Spleen (tissue), 7 donors: ENCODE measurements at regions not wholly inside any gene's neighbourhood (a gene's known extent, or its start where the extent isn't known, plus 50 kb on each side); places are given as distances from the start of the nearest gene placed in this dataset.

Experiments used
- POLR2A ChIP-seq, 3 donors: fragments of 450-650 bp; IDR thresholded peaks; one replicate each; pipeline ENCODE4 v1.5.1; 2017; ENCODE audit warnings: antibody characterized with exemption in 3 of 3, mild to moderate bottlenecking in 1 of 3
- POLR2AphosphoS5 ChIP-seq, 3 donors: sonication (generic); formaldehyde crosslinking; IDR thresholded peaks; one replicate each; pipeline ENCODE4 v1.5.1; 2017; ENCODE audit warnings: antibody characterized with exemption in 3 of 3
- TF ChIP-seq, protein P1 (sequence below), 11 experiments: fragments of 200-600 bp in 7 of 11; fragments of 450-650 bp in 4 of 11; sonication (generic) in 4 of 11; IDR thresholded peaks in 8 of 11; conservative IDR thresholded peaks in 3 of 11; 1 replicate in 7 of 11; 2 replicates in 4 of 11; pipeline versions ENCODE4 v1.4.0 to v1.8.0; 2016 to 2021; ENCODE audit warnings: antibody characterized with exemption in 11 of 11, inconsistent platforms in 4 of 11, mild to moderate bottlenecking in 1 of 11
- donor health status: DM: no; HTN: no; CAD: no; lungs with moderate emphysema.
- donor health status: DM: no; HTN: no; CAD: no.
- donor health status: DM: no; HTN: no; CAD: no.

DNA sequence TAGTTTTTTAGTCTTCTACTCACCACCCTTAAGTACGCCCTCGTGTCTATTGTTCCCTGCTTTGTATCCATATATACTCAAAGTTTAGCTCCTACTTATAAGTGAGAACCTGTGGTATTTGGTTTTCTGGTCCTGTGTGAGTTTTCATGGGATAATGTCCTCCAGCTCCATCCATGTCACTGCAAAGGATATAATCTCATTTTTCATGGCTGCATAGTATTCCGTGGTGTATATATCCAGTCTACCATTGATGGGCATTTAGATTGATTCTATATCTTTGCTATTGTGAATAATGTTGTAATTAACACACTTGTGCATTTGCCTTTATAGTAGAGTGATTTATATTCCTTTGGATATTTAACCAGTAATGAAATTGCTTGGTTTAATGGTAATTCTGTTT is 579.9 kb downstream of the CDH18 start:
- TF ChIP-seq, protein P1, sequence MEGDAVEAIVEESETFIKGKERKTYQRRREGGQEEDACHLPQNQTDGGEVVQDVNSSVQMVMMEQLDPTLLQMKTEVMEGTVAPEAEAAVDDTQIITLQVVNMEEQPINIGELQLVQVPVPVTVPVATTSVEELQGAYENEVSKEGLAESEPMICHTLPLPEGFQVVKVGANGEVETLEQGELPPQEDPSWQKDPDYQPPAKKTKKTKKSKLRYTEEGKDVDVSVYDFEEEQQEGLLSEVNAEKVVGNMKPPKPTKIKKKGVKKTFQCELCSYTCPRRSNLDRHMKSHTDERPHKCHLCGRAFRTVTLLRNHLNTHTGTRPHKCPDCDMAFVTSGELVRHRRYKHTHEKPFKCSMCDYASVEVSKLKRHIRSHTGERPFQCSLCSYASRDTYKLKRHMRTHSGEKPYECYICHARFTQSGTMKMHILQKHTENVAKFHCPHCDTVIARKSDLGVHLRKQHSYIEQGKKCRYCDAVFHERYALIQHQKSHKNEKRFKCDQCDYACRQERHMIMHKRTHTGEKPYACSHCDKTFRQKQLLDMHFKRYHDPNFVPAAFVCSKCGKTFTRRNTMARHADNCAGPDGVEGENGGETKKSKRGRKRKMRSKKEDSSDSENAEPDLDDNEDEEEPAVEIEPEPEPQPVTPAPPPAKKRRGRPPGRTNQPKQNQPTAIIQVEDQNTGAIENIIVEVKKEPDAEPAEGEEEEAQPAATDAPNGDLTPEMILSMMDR (IDR thresholded peaks at IDR 0.05 in 8 of 11, conservative IDR thresholded peaks at IDR 0.05 in 3 of 11), result no peak
- TF ChIP-seq POLR2A (IDR thresholded peaks at IDR 0.05), result no peak
- no peak for TF ChIP-seq POLR2AphosphoS5 (IDR thresholded peaks at IDR 0.05)
